NCI-H748 treated with DMSO at 0.1 percent for 48 hours (cell line): ENCODE measurements at regions not wholly inside any gene's neighbourhood (a gene's known extent, or its start where the extent isn't known, plus 50 kb on each side); places are given as distances from the start of the nearest gene placed in this dataset.
"Not testable (repeated sequence)": the region's sequence is repeated elsewhere in the genome, so short reads cannot be mapped to it uniquely, and the experiment has no call there.

Experiments
- DNase-seq: peaks from one replicate; lab custom pipeline; 2025; lab: John Stamatoyannopoulos, UW

DNA sequence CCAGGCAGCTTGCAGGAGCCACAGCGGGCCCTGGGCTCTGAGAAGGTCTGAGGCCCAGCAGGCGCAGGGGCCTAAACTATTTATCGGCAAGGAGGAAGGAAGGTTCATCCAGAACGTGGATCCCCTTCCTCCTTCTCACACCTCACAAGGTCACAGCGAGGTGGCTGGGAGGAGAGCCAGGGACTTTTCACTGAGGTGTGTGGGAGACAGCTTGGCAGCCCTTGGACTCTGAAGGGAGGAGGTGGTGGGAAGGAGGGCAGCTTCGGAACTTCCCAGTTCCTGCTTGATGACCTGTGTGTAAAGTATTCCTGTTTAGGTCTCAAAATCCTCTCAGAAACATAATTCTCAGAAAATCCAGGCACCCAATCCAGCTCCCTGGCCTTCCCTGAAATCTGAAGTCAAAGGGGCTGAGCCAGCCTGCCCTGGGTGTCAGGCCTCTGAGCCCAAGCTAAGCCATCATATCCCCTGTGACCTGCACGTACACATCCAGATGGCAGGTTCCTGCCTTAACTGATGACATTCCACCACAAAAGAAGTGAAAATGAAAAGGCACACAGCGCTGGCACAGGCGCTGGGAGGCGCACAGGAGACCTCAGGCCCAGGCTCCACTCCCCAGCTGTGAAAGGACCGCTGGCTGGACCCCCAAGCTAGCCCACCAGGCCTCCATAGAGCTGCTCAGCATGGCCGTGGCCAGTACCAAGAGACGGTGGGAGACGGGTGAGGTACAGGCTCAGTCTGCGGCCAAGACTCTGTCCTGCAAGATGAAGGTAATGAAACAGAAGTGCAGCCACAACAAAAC, 269.4 kb upstream of the FRG2C start:
- not testable (repeated sequence) for DNase-seq

DNA sequence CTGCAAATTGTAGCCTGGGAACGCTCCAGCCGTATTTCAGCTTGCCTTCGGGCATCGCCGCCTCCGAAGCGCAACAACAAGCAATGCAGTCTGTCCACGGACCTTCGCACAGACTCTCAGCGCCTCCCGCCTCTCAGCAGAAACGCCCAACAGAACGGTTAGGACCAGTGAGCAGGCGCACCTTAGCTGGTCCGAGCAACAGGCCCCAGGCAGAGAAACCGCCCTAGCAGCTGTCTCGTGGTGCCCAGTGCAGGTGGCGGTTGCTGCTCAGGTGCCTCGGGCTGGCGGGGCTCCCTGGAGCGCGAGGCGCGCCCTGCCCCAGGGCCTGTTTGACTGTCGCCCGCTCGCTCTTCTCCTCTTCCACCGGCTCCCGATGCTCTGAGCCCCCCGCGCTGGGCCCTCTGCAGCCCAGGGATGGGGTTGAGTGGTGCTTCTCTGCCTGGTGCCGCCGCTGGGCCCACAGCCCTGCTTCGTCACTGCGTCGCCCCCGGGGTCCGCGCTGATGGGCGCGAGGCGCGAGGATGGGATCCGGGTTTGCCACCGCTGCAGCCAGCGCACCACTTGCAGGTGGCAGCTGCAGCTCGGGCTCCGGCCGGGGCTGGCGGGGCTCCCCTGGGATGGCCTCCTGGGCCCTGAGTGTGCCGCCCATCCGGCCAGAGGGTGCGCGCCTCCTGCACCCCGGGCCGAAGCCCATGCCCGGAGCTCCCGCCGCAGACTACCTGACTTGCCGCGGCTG, 268.4 kb upstream of the FRG2C start:
- no peak for DNase-seq

DNA sequence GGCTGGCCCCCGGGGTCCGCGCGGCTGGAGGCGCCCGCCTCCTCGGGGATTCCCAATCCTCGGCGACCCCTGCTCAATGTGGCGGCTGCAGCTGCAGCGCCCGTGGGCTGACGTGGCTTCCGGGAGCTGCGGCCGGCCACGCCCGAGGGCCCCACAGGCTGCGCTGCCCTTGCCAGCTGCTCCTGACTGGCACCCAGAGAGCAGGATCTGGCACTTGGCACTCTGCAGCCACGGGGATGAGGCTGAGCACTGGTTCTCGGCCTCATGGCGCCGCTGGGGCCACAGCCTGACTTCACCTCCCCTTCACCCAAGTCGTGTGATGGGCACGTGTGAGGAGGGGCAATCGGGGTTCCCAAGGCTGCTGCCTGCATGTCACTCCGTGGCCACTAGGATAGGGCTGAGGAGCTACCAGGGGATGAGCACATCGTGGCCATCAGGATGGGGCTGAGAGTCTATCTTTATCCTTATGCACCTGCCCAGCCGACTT, 267.8 kb upstream of the FRG2C start:
- DNase-seq: no peak

DNA sequence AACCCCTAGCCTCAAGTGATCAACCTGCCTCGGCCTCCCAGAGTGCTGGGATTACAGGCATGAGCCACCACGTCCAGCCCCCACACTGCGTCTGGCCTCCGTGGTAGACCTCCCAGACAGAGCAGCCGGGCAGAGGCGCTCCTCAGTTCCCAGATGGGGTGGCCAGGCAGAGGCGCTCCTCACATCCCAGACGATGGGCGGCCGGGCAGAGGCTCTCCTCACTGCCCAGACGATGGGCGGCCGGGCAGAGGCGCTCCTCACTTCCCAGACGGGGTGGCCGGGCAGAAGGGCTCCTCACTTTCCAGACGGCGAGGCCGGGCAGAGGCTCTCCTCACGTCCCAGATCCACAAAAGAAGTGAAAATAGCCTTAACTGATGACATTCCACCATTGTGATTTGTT, 266.6 kb upstream of the FRG2C start:
- DNase-seq: not testable (repeated sequence)

DNA sequence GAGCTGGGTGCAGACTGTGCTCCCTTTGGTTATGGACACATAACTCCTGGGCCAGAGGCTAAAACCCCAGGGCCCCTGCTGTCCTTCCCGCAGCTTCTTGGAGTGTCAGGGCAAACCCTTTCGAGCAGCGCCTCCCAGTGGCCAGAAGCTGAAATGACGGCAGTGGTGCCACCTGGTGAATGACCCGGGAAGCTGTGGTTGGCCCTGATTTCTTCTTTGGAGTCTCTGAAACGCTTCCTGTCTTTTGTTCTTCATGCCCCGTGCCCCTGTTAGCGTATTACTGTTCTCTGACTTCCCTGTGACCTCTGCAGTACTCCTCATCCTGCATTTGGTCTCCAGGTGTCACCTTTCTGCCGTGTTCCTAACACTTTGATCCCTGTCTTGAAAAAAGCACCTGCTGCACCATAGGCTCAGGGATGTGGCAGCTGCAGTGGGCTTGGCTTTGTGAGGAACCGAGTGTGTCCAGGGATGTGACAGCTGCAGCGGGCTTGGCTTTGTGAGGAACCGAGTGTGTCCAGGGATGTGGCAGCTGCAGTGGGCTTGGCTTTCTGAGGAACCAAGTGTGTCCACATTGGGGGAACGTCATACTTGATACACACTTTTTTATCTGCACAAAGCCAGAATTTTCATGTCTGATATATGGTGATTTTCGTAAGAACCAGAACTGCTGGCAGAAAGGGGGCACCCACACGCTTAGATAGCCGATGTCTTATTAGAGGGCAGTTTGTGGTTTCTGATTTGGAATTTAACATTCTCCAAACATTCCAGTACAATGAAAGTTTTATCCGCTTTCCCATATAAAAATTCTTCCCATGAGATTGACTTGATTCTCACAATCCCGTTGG, 241.8 kb upstream of the FRG2C start:
- DNase-seq: not testable (repeated sequence)

DNA sequence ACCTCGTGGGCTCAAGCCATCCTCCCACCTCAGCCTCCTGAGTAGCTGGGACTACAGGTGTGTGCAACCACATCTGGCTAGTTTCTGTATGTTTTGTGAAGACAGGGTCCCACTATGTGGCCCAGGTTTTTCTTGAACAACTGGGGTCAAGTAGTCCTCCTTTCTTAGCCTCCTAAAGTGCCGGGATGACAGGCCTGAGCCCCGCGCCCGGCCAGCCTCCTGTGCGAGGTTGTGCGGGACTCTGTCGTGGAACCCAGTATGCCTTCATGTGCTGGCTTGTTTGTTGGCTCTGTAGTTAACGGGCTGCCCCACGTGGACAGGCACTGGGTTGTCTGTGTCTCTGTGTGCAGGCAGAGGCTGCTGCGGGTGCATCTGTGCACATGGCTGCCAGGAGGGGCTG, 238.7 kb upstream of the FRG2C start:
- DNase-seq: not testable (repeated sequence)

DNA sequence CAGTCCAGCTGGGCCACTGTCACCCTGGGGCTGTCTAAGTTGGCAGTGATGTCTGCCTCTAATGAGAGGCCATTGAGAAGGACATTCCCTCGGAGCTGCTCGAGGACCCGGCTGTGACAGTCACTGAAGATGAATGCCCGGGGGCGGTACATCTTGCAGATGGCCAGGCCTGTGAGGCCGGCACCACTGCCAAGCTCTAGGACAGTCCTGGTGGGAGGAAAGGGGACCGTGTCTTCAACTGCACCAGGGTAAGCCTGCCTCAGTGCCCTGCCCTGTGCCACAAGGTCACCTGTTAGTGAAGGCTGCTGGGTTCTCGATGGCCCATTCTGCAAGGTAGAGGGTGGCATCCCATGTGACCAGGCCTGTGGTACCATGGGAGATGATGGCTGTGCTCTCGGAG, 236.6 kb upstream of the FRG2C start:
- DNase-seq: not testable (repeated sequence)

DNA sequence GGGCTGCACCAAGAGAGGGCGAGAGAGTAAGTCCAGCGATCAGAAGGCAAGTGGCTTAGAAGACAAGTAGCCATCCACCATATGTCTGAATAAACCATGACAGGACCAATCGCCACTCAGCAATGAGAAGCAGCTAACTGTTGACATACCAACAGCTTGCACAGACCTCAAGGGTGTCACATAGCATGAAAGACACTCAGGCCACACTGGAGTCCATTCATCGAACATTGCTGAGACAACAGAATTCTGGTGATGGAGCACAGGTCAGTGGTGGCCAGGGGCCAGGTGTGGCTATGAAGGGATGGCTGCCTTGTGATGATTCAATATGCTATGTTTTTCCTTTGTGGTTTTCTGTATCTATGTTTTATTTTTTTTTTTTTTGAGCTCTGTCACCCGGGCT, 236.2 kb upstream of the FRG2C start:
- not testable (repeated sequence) for DNase-seq

DNA sequence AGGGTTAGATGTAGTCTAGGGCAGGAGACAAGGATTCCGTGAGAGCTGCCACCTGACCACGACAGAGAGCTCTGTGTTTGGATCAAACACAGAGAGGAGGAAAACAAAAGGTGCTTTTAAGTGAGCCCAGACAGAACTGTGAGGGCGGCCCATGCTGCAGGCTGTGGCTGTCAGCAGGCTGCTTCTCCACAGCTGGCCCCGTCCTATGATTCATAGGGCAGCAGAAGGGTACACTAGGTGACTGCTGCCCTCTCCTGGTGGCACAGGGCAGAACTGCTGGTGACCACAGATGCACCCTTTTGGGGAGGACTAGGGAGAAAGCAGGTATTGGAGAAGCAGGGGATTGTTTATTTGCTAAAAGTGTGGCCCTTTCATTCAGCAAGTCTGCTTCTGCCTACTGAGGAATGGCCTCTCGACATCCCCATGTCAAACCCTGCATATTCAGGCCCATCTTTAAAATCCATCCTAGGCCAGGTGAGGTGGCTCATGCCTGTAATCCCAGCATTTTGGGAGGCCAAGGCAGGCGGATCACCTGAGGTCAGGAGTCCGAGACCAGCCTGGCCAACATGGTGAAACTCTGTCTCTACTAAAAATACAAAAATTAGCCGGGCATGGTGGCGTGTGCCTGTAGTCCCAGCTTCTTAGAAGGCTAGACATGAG, 234.4 kb upstream of the FRG2C start:
- peak; percentile 3 for DNase-seq

DNA sequence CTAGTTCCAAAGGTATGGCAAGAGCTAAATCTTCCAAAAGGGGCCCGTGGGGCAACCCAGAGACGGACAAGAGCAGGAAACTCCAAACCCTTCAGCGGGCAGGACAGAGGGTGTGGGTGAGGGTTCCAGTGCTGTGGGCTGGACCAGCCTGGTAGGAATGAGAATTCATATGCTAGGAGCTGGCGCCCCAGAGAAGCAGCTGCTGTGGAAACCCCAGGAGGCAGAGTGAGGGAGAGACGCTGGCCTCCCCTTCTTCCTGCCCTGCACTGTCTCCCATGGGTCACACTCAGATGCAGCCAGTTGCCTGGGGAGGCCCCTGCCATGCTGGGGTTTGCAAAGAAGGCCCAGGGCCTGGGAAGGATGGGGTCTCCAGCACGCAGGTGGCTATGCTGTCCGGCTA, 233.7 kb upstream of the FRG2C start:
- not testable (repeated sequence) for DNase-seq

DNA sequence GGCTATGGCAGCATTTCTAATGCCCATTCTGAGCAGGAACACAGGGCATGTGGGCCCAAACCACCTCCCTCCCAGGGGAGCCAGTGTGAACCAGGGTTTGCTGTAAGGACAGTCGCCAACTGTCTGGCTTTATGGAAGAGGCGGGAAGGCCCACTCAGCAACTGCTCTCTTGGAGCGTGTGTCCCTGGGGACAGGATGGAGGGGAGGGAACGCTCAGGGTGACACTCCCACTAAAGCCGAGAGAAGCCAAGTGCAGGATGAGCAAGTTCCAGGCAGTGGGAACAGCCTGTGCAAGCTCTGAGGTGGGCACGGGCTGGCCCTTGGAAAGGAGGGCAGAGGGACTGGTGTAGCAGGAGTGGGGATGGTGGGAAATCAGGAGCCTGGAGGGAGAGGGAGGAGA, 233.0 kb upstream of the FRG2C start:
- DNase-seq: not testable (repeated sequence)

DNA sequence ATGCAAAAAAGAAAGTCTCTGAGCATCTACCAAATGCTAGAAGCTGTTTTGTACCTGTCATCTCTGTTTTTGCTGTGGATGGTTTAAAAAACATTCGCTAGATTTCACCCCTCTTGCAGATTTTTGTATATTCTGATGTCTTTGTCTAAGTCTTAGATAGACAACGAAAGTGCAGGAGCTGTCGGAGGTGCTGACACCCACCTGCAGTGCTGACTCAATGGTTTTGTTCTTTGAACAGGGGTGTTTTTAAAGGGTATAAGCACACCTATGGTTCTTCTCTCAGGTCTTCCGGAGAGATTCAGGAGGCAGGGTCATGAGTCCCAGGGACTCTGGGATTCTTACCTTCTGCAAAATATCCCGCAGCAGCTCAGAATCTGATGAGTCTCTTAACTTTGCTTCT, 231.7 kb upstream of the FRG2C start:
- DNase-seq: not testable (repeated sequence)

DNA sequence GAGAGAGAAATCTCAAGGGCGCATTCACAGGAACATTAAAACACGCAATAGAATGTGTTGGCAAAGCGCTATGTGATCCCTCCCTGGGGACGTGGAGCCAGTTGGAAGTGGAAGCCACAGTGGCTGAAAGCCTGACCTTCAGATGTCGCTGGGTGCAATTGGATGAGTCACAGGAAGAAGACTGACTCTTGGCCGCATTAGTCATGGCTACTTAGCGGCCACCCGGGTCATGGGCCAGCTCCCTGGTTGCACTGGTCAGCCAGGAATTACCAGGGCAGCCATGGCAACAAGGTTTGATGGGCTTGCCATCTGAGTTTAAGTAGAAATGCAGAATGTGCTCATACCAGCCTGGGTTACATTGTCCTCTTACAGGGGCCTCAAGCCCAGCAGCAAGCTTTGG, 231.2 kb upstream of the FRG2C start:
- DNase-seq: not testable (repeated sequence)

DNA sequence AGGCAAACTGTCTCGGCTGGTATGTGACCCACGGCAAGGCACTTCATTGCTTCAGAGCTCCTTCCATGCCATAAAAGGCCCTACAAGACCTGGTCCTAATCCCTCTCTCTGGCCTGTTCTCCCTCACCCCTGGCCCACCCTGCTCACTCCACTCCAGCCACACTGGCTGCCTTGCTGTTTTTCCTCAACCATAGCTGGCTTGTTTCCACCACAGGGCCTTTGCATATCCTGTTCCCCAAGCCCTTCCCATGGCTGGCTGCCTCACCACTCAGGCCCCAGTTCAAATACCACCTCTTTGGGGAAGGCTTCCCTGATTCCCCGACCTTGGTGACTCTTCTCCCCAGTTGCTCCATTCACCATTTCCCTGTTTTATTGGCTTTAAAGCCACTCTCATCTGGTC, 230.8 kb upstream of the FRG2C start:
- DNase-seq: not testable (repeated sequence)

DNA sequence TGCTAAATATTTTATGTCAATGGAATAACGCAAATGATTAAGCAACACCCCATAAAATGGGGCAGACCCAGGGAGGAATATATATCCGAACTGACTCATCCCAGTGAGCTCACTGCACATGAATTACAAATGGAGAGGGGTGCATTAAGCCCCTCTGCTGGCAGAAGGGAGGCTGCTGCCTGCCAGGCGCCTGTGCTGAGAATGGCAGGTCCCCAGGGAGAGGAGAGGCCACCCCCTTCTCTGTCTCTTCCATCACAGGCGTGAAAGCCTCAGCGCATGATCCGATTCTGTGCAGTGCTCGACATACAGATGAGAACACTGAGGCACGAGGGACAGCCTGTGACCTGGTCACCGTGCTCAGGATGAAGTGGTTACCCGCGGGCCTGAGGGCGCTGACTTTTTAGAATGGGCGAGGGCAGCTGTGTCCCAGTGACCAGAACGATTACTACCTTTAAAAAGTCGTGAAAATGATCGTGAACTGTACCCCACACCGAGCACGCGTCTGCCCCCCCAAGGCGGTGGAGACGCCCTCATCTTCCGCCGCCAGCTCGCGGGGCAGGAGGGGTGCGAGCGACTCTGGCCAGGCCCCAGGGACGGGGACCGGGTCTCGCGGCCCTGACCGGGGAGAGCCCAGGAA, 229.7 kb upstream of the FRG2C start:
- not testable (repeated sequence) for DNase-seq

DNA sequence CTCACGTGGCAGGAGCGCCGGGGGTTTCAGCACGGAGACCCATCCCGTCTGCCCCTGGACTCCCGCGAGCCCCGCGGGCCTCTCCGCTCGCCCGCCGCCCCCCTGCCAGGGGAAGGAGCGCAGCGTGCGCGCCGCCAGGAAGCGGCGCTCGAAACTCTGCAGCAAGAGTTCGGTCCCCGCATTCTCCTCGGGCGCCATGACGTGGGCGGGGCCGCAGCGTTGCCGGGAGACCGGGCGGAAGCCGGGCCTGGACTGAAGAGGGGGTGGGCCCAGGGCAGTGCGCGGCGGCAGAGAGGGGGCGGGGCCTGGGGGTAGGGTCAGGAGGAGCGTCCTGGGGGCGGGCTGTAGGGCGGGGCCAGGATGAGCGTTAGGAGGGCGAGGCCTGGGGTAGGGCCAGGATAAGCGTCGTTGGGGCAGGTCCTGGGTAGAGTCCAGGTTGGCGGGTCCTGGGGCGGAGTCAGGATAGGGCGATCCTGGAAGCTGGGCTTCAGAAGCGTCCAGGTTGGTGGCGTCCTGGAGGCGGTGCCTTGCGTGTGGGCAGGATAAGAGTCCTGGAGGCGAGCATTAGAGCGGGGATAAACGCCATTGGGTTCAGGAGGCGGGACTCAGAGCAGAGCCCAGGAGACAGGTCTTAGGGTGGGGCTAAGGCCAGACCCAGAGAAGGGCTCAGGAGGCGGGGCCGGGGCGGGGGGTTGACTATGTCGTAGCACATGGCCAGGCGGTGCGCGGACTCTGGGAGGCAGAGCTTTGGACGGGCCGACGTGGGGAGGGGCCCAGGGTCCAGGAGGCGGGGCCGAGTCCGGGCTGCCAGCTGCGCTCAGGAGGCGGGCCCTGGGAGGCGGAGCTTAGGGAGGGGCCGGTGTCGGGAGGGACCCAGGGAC, 229.0 kb upstream of the FRG2C start:
- peak; percentile 91 for DNase-seq

DNA sequence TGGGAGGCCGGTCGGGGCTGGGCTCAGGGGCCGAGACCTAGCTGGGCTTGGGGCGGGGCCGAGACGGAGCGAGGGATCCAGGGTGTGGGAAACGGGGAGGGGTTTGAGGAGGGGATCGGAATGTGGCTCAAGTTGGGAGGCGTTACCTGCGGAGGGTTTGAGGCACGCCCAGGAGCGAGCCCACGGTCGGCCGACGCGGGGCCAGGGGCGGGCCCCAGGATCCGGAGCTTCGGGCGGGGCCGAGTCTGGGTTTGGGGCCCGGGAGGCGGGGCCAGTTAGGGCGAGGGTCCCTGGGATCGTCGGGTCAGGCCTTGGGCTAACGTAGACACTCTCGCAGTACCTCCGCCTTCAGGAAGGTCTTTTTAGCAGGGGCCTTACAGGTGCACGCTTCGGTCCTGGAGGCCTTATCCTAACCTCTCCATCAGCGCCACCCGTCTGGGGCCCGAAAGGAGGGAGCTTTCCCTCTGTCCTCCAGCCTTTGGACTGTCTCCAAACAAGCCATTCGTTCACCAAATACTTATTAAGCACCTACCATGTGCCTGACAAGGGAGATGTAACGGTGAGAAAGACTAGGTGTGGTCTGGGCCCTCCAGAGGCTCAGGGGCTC, 228.2 kb upstream of the FRG2C start:
- peak; percentile 57 for DNase-seq

DNA sequence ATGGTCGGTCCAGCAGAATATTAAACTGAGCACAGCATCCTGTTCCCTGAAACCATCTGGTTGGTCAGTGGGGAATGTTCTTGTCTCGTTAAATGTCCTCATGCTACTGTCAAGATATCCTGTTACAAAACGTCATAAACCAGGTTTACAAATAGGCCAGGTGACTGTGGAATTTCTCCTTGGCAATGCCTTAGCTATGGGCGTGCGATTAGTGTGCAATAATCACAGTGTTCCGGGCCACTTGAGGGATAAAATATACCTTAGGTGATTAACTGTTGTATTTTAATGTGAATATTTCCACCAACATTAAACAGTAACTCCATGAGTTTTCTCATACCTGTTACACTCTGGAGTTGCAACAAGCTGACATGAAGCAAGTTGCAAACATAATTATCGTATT, 223.1 kb upstream of the FRG2C start:
- DNase-seq: not testable (repeated sequence)

DNA sequence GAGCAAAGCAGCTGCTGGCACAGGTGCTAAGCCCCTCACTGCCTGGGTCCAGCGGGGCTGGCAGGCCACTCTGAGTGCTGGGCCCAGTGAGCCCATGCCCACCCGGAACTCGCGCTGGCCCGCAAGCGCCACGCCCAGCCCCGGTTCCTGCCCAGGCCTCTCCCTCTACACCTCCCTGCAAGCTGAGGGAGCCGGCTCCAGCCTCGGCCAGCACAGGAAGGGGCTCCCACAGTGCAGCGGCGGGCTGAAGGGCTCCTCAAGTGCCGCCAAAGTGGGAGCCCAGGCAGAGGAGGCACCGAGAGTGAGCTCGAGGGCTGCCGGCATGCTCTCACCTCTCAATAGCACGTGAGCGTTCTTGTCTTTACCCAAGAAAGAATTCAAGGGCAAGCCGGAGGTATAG, 219.5 kb upstream of the FRG2C start:
- DNase-seq: not testable (repeated sequence)

DNA sequence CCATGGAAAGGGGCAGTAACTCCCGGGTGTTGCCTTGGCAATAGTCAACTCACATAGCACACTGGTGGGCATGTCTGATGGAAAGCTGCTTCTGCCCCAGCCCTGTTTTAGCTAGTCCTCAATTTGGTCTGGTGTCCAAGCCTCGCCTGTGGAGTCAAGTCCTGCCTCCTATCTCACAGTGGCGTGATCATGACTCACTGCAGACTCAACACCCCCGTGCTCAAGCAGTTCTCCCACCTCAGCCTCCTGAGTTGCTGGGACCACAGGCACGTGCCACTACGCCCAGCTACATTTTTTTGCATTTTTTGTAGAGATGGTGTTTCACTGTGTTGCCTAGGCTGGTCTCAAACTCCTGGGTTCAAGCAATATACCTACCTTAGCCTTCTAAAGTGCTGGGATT, 218.9 kb upstream of the FRG2C start:
- not testable (repeated sequence) for DNase-seq
